Kidney epithelial cell (primary cell): ENCODE measurements at regions not wholly inside any gene's neighbourhood (a gene's known extent, or its start where the extent isn't known, plus 50 kb on each side); places are given as distances from the start of the nearest gene placed in this dataset.

ENCODE experiments used
- DNase-seq: peaks from one replicate; pipeline ENCODE4 v3.0.0-alpha.2; 2010; ENCODE audit warnings: low read depth
- H3K27me3 ChIP-seq: 2 replicates; pipeline ENCODE4 v1.6.0; 2011; ENCODE audit warnings: low read length; ENCODE audit not compliant: control insufficient read depth, insufficient read depth
- H3K36me3 ChIP-seq: 2 replicates; pipeline ENCODE4 v1.5.1; 2011; ENCODE audit warnings: low read length; ENCODE audit not compliant: control insufficient read depth, insufficient read depth
- H3K4me3 ChIP-seq: 2 replicates; pipeline ENCODE4 v1.5.1; 2011; ENCODE audit warnings: low read depth, mild to moderate bottlenecking, control low read depth, low read length
- CTCF ChIP-seq: IDR thresholded peaks from 2 replicates; pipeline ENCODE4 v1.5.1; 2011; ENCODE audit warnings: mild to moderate bottlenecking, moderate library complexity, low read length, control low read depth, inconsistent platforms; ENCODE audit not compliant: insufficient read depth, poor library complexity, severe bottlenecking

GRCh38 chr15:55044162-55044561 lies 152.6 kb downstream of the RSL24D1 start:
- H3K36me3 ChIP-seq = no peaks in the 10 kb centered on the region
- TF ChIP-seq CTCF = no peak
- DNase-seq = no peak
- H3K27me3 ChIP-seq = no peaks in the 10 kb centered on the region
- no peak overlapping the region for H3K4me3 ChIP-seq

GRCh38 chr15:55037071-55037470 lies 159.7 kb downstream of the RSL24D1 start:
- Histone ChIP-seq H3K27me3 (no peaks in the 10 kb centered on the region), H3K4me3 (no peak overlapping the region), H3K36me3 (no peaks in the 10 kb centered on the region)
- DNase-seq = no peak
- no peak for TF ChIP-seq CTCF

- Histone ChIP-seq H3K4me3 (no peak overlapping the region), H3K36me3 (no peaks in the 10 kb centered on the region), H3K27me3 (no peaks in the 10 kb centered on the region)
- DNase-seq = no peak
- TF ChIP-seq CTCF = no peak
Observed at GRCh38 chr15:55035749-55036148, 161.0 kb downstream of the RSL24D1 start.

- H3K4me3 ChIP-seq = no peak overlapping the region
- no peaks in the 10 kb centered on the region for H3K27me3 ChIP-seq
- H3K36me3 ChIP-seq = no peaks in the 10 kb centered on the region
- no peak for TF ChIP-seq CTCF
- DNase-seq = no peak
Observed at GRCh38 chr15:55033574-55033973, 163.2 kb downstream of the RSL24D1 start.

GRCh38 chr15:55031727-55032126 lies 165.0 kb downstream of the RSL24D1 start:
- no peak for DNase-seq
- Histone ChIP-seq H3K27me3 (no peaks in the 10 kb centered on the region), H3K36me3 (no peaks in the 10 kb centered on the region), H3K4me3 (no peak overlapping the region)
- no peak for TF ChIP-seq CTCF

- no peak for DNase-seq
- TF ChIP-seq CTCF = no peak
- H3K36me3 ChIP-seq = no peaks in the 10 kb centered on the region
- no peaks in the 10 kb centered on the region for H3K27me3 ChIP-seq
- H3K4me3 ChIP-seq = no peak overlapping the region
Observed at GRCh38 chr15:55026381-55026780, 170.4 kb downstream of the RSL24D1 start.
